Common myeloid progenitor, CD34-positive (primary cell): ENCODE measurements at regions not wholly inside any gene's neighbourhood (a gene's known extent, or its start where the extent isn't known, plus 50 kb on each side); places are given as distances from the start of the nearest gene placed in this dataset.
"Not testable (repeated sequence)": the region's sequence is repeated elsewhere in the genome, so short reads cannot be mapped to it uniquely, and the experiment has no call there.

Source experiments
- CTCF ChIA-PET: fragments of 350-600 bp; sonication (Branson Sonifier 250); formaldehyde crosslinking; loops from one replicate; lab custom pipeline; 2021; ENCODE audit warnings: antibody characterized with exemption; lab: Charles Lee
- POLR2A ChIA-PET: fragments of 350-600 bp; sonication (Branson Sonifier 250); formaldehyde crosslinking; loops from one replicate; lab custom pipeline; 2021; ENCODE audit warnings: antibody characterized with exemption; lab: Charles Lee
- DNase-seq, 3 donors: peaks; one replicate each; pipeline versions ENCODE4 v3.0.0 to v3.0.0-alpha.2; 2013
- H3K27ac ChIP-seq, 2 experiments: 1 replicate in 1 of 2; 2 replicates in 1 of 2; pipeline ENCODE4 v1.7.0; 2013; ENCODE audit warnings: inconsistent platforms in 2 of 2, low read length in 2 of 2, mild to moderate bottlenecking in 2 of 2, low read depth in 1 of 2, moderate library complexity in 1 of 2; ENCODE audit not compliant: severe bottlenecking in 2 of 2, insufficient read depth in 1 of 2, poor library complexity in 1 of 2
- H3K27me3 ChIP-seq, 5 experiments: replicated peaks in 2 of 5; 1 replicate in 3 of 5; 2 replicates in 2 of 5; pipeline versions ENCODE4 v1.6.1 to v1.7.0; 2013; ENCODE audit warnings: low read length in 4 of 5, mild to moderate bottlenecking in 2 of 5, moderate library complexity in 2 of 5, inconsistent platforms in 1 of 5; ENCODE audit not compliant: insufficient read depth in 5 of 5, control insufficient read depth in 4 of 5
- H3K36me3 ChIP-seq, 4 experiments: 1 replicate in 2 of 4; 2 replicates in 2 of 4; pipeline versions ENCODE4 v1.6.1 to v1.7.0; 2013; ENCODE audit warnings: low read length in 3 of 4, control low read depth in 1 of 4, mild to moderate bottlenecking in 1 of 4; ENCODE audit not compliant: control insufficient read depth in 4 of 4, insufficient read depth in 4 of 4
- H3K4me1 ChIP-seq, 4 experiments: 1 replicate in 3 of 4; 2 replicates in 1 of 4; pipeline versions ENCODE4 v1.6.1 to v1.7.1; 2013; ENCODE audit warnings: low read length in 3 of 4, mild to moderate bottlenecking in 3 of 4, control low read depth in 1 of 4, inconsistent platforms in 1 of 4, moderate library complexity in 1 of 4; ENCODE audit not compliant: control insufficient read depth in 4 of 4, insufficient read depth in 4 of 4; ENCODE audit errors: control extremely low read depth in 1 of 4
- H3K4me3 ChIP-seq, 7 experiments: 1 replicate in 4 of 7; 2 replicates in 3 of 7; pipeline versions ENCODE4 v1.5.1 to v1.7.0; 2013; ENCODE audit warnings: mild to moderate bottlenecking in 7 of 7, low read length in 6 of 7, moderate library complexity in 6 of 7, inconsistent platforms in 2 of 7, low read depth in 2 of 7, control low read depth in 1 of 7; ENCODE audit not compliant: insufficient read depth in 4 of 7, control insufficient read depth in 1 of 7; ENCODE audit errors: extremely low read depth in 1 of 7
- H3K9me3 ChIP-seq, 5 experiments: 1 replicate in 4 of 5; 2 replicates in 1 of 5; pipeline versions ENCODE4 v1.6.1 to v1.7.1; 2013; ENCODE audit warnings: low read length in 4 of 5, mild to moderate bottlenecking in 2 of 5, inconsistent platforms in 1 of 5, low read depth in 1 of 5, moderate library complexity in 1 of 5; ENCODE audit not compliant: control insufficient read depth in 4 of 5, insufficient read depth in 2 of 5; ENCODE audit errors: control extremely low read depth in 1 of 5
- WGBS: methylation state at CpG from one replicate; pipeline ENCODE4 v1.1.5; 2013; ENCODE audit not compliant: insufficient coverage; 5-methylcytosine and 5-hydroxymethylcytosine counted together

DNA sequence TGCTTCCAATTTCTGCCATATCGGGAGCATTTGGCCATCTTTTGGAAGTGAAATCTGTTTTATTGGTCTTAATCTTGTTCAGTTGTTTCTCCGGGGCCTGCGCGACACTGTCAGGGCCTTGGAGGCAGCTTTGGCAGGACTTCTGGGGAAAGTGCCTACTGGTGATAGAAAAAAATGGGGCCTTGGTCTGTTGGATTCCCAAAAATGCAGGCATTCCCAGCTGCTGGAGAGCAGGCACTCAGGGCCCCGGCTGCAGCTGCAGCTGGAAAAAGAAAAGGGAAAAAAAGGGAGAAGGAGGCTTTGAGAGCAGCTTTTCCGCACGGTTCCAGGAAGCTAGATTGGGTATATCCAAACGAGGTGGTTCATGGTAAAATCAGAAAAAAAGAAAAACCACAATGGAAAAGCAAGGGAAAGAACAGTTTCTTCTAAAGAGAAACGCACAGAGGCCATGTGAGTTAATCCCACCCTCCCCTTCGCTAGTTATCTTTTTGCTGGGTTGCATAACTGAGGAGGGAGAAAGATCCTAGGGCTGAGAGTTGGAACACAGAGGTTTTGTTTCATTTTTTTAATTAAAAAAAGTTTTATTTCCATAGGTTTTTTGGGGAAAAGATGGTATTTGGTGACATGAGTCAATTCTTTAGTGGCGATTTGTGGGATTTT lies 134.7 kb upstream of the RFLNA start:
- POLR2A ChIA-PET: no interaction called here
- WGBS: 91% methylated on average over 7 of the region's 11 CpGs

DNA sequence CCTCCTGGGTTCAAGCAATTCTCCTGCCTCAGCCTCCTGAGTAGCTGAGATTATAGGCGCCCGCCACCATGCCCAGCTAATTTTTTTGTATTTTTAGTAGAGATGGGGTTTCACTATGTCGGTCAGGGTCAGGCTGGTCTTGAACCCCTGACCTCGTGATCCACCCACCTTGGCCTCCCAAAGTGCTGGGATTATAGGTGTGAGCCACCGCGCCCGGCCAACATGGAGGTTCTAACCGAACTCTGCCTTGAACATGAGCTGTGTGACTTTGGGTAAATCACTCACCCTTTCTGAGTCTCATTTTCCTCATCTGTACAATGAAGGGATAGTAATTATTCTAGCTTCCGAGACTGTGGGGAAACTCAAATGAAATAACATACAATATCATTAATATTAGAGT lies 133.5 kb upstream of the RFLNA start:
- 100% methylated on average over 3 of the region's 9 CpGs for WGBS
- H3K36me3 ChIP-seq, POLR2A ChIA-PET, H3K4me1 ChIP-seq, H3K27ac ChIP-seq, DNase-seq, H3K27me3 ChIP-seq, H3K4me3 ChIP-seq: not testable (repeated sequence)
- H3K9me3 ChIP-seq: peaks cover 0 to 11% (median 6%) of the 10 kb centered on the region in 5 experiments
- CTCF ChIA-PET: interaction anchor here (0.7 kb wide), 1 partner anchor 745 kb away, joined by 3 read pairs; no protein-coding TSS in a partner anchor

More for the DNA sequence above, 134.7 kb upstream of the RFLNA start:
- DNase-seq: no peak
- peaks cover 0 to 2% (median 0%) of the 10 kb centered on the region in 5 experiments for H3K27me3 ChIP-seq
- H3K9me3 ChIP-seq: peaks cover 0 to 7% (median 0%) of the 10 kb centered on the region in 5 experiments
- no peak overlapping the region for H3K27ac ChIP-seq
- H3K36me3 ChIP-seq: no peaks in the 10 kb centered on the region
- CTCF ChIA-PET: no interaction called here
- no peaks in the 10 kb centered on the region for H3K4me1 ChIP-seq
- no peak overlapping the region for H3K4me3 ChIP-seq

DNA sequence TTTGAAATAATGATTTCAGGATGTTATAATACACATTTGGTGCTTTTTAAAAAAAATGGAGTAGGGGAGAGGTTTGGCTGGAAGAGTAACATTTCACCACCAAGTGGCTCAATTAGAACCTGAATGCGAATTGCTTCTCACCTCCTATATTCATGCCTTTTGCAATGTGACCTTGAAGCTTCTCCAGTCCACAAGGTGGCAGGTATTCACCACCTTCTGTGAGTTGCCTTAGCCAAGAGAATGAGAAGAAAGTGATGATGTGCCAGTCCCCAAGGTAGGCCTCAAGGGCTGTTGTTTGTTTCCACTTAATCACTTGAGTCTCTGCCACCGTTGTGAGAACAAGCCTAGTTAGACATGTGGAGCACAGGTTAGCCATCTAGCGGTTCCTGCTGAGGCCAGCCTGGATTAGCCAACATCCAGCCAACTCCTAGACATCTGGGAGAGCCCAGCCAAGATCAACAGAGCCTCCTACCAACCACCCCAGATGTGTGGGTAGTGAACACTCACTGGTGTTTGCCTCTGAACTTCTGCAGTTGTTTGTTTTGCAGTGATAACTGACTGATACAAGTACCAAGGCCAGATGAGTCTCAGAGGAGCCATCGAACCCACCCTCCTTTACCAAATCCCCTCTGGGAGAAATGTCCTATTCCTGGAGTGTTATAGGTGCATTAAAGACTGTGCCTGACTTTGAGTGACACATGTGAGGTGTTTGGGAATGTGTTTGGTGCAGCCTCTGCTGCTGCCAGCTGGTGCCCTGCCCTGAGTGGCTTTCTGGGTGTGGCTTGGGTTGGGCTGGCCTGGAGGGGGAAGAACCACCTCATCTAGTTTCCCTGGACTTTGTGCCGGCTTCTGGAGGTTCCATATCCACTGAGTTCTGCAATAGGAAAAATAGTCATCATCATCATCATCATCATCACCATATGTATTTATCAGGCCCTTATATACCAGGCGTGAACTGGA lies 132.5 kb upstream of the RFLNA start:
- no peaks in the 10 kb centered on the region for H3K4me1 ChIP-seq
- no peak for DNase-seq
- ChIA-PET POLR2A (no interaction called here), CTCF (no interaction called here)
- 100% methylated on average over 3 of the region's 6 CpGs for WGBS
- no peak overlapping the region for H3K27ac ChIP-seq
- H3K9me3 ChIP-seq: peaks cover 0 to 11% (median 6%) of the 10 kb centered on the region in 5 experiments
- H3K4me3 ChIP-seq: no peak overlapping the region
- H3K27me3 ChIP-seq: peaks cover 0 to 1% (median 0%) of the 10 kb centered on the region in 5 experiments
- H3K36me3 ChIP-seq: no peaks in the 10 kb centered on the region

GRCh38 chr12:124165695-124166094 lies 129.2 kb upstream of the RFLNA start:
- H3K36me3 ChIP-seq: no peaks in the 10 kb centered on the region
- peaks cover 0 to 11% (median 6%) of the 10 kb centered on the region in 5 experiments for H3K9me3 ChIP-seq
- no peak overlapping the region for H3K4me3 ChIP-seq
- no peak for DNase-seq
- ChIA-PET CTCF (no interaction called here), POLR2A (interaction anchor here (0.7 kb wide), 1 partner anchor 54 kb away, joined by 3 read pairs; no protein-coding TSS in a partner anchor)
- 100% methylated on average over 1 of the region's 2 CpGs for WGBS
- H3K27ac ChIP-seq: no peak overlapping the region
- no peaks in the 10 kb centered on the region for H3K4me1 ChIP-seq
- no peaks in the 10 kb centered on the region for H3K27me3 ChIP-seq

- Histone ChIP-seq H3K27ac (no peak overlapping the region), H3K4me1 (peaks cover 0 to 3% (median 0%) of the 10 kb centered on the region in 4 experiments), H3K4me3 (no peak overlapping the region), H3K27me3 (no peaks in the 10 kb centered on the region), H3K9me3 (peaks cover 0 to 11% (median 6%) of the 10 kb centered on the region in 5 experiments), H3K36me3 (no peaks in the 10 kb centered on the region)
- POLR2A ChIA-PET: no interaction called here
- 93% methylated on average over 21 of the region's 21 CpGs for WGBS
- DNase-seq: no peak
- CTCF ChIA-PET: no interaction called here
Observed at GRCh38 chr12:124167141-124167540, 127.8 kb upstream of the RFLNA start.

GRCh38 chr12:124168016-124168786 lies 126.7 kb upstream of the RFLNA start:
- peaks cover 0 to 3% (median 0%) of the 10 kb centered on the region in 4 experiments for H3K4me1 ChIP-seq
- no peaks in the 10 kb centered on the region for H3K36me3 ChIP-seq
- H3K4me3 ChIP-seq: no peak overlapping the region
- CTCF ChIA-PET: no interaction called here
- DNase-seq: no peak
- no peaks in the 10 kb centered on the region for H3K27me3 ChIP-seq
- WGBS: 99% methylated on average over 6 of the region's 8 CpGs
- POLR2A ChIA-PET: no interaction called here
- H3K27ac ChIP-seq: no peak overlapping the region
- peaks cover 0 to 11% (median 5%) of the 10 kb centered on the region in 5 experiments for H3K9me3 ChIP-seq
